HG02981 (cell line): ENCODE measurements at regions not wholly inside any gene's neighbourhood (a gene's known extent, or its start where the extent isn't known, plus 50 kb on each side); places are given as distances from the start of the nearest gene placed in this dataset.
"Not testable (repeated sequence)": the region's sequence is repeated elsewhere in the genome, so short reads cannot be mapped to it uniquely, and the experiment has no call there.

Experiments
- ATAC-seq: cut with Tn5 transposase; IDR thresholded peaks from one replicate; pipeline ENCODE4 v1.9.1; 2021; ENCODE audit warnings: mild to moderate bottlenecking, moderate library complexity; ENCODE audit not compliant: unreplicated experiment

- ATAC-seq = peak; percentile 70
These were observed 102.5 kb downstream of the RAMP3 start for GRCh38 chr7:45259966-45260646.

GRCh38 chr7:45267262-45267661 lies 109.7 kb downstream of the RAMP3 start:
- ATAC-seq = no peak

GRCh38 chr7:45268013-45268412 lies 110.4 kb downstream of the RAMP3 start:
- no peak for ATAC-seq

- ATAC-seq = no peak
These were observed 111.6 kb downstream of the RAMP3 start for GRCh38 chr7:45269192-45269591.

- ATAC-seq = no peak
These were observed 121.3 kb downstream of the RAMP3 start for GRCh38 chr7:45278763-45279398.

GRCh38 chr7:45289611-45290010 lies 132.0 kb downstream of the RAMP3 start:
- not testable (repeated sequence) for ATAC-seq

GRCh38 chr7:45290880-45291279 lies 133.3 kb downstream of the RAMP3 start:
- no peak for ATAC-seq

GRCh38 chr7:45292481-45292880 lies 134.9 kb downstream of the RAMP3 start:
- ATAC-seq = no peak

- ATAC-seq = no peak
These were observed 135.8 kb downstream of the RAMP3 start for GRCh38 chr7:45293295-45293942.

- ATAC-seq = no peak
These were observed 137.0 kb downstream of the RAMP3 start for GRCh38 chr7:45294559-45294958.

GRCh38 chr7:45295222-45295621 lies 137.6 kb downstream of the RAMP3 start:
- ATAC-seq = no peak

- no peak for ATAC-seq
These were observed 139.2 kb downstream of the RAMP3 start for GRCh38 chr7:45296748-45297147.

GRCh38 chr7:45306752-45307305 lies 149.2 kb downstream of the RAMP3 start:
- no peak for ATAC-seq

GRCh38 chr7:45311597-45311996 lies 154.0 kb downstream of the RAMP3 start:
- no peak for ATAC-seq

- ATAC-seq = not testable (repeated sequence)
These were observed 157.9 kb downstream of the RAMP3 start for GRCh38 chr7:45315512-45315911.

GRCh38 chr7:45324683-45325237 lies 167.2 kb downstream of the RAMP3 start:
- ATAC-seq = no peak

GRCh38 chr7:45325378-45325777 lies 167.8 kb downstream of the RAMP3 start:
- ATAC-seq = no peak

GRCh38 chr7:45328403-45328981 lies 170.9 kb downstream of the RAMP3 start:
- no peak for ATAC-seq

GRCh38 chr7:45331563-45331962 lies 174.0 kb downstream of the RAMP3 start:
- ATAC-seq = no peak

GRCh38 chr7:45335024-45335423 lies 177.4 kb downstream of the RAMP3 start:
- not testable (repeated sequence) for ATAC-seq

GRCh38 chr7:45342236-45342635 lies 184.6 kb downstream of the RAMP3 start:
- ATAC-seq = no peak
